Glomerular visceral epithelial cell (primary cell): ENCODE measurements at regions not wholly inside any gene's neighbourhood (a gene's known extent, or its start where the extent isn't known, plus 50 kb on each side); places are given as distances from the start of the nearest gene placed in this dataset.

Source experiments
- DNase-seq: peaks from one replicate; pipeline ENCODE4 v3.0.0-alpha.2; 2016; ENCODE audit errors: extremely low spot score

DNA sequence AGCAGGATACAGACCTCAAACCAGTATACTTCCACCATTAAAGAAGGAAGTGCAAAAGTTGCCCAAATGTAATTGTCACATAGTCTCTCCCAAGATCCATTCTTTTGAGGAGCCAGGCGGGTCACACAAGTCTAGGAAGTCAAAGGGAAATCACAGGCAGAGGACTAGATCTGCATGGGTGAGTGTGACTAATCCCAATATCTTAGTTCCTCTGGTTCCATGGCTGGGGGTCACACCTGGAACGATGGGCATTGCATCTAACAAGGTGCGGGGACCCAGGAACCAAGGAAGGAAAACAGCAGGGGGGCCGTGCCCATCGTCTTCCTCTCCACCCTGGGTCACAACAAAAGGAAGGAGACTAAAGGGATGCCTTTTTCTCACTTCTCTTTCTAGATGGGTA is 1138.8 kb downstream of the XPNPEP1 start:
- DNase-seq, result no peak

DNA sequence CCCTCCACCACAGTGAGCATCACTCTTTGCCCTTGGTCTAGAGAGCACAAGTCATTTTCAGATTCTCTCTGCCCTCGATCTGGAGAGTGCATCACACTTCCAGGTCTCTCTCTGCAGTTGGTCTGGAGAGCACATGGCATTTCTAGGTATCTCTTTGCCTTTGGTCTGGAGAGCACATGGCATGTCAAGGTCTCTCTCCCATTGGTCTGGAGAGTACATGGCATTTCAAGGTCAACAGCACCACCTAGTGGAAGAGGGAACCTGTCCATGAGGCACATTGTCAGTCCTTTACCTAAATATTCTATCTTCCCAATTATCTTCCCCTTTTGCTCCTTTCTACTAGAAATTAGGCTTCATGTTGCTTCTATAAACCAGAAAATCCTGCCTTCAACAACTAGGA is 1139.4 kb downstream of the XPNPEP1 start:
- DNase-seq, result no peak

DNA sequence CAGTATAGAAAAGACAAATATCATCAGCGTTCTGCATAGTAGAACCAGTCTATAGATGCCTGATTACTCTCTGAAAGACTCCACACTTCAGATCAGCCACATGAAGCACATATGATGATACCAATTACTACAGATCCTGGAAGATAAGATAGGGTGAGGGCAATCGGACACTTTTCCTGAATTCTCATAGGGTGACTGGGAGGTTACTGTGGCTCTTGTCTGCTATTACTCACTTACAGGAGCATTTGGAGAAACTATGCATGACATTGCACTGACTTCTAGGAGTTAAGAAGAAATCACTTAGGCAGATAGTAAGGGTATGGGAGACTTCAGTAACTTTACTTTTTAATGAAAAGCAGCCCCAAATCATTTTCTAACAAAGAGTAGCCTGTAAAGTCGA is 1140.9 kb downstream of the XPNPEP1 start:
- DNase-seq, result no peak

DNA sequence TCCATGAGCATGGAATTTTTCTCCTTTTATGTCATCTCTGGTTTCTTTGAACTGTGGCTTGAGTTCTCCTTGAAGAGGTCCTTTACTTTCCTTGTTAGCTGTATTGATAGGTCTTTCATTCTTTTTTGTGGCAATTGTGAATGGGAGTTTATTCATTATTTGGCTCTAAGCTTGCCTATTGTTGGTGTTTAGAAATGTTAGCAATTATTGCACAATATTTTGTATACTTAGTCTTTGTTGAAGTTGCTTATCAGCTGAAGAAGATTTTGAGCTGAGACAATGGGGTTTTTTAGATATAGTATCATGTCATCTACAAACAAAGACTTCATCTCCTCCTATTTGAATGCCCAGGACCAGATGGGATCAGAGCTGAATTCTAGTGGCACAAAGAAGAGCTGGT is 1143.8 kb downstream of the XPNPEP1 start:
- DNase-seq, result no peak

DNA sequence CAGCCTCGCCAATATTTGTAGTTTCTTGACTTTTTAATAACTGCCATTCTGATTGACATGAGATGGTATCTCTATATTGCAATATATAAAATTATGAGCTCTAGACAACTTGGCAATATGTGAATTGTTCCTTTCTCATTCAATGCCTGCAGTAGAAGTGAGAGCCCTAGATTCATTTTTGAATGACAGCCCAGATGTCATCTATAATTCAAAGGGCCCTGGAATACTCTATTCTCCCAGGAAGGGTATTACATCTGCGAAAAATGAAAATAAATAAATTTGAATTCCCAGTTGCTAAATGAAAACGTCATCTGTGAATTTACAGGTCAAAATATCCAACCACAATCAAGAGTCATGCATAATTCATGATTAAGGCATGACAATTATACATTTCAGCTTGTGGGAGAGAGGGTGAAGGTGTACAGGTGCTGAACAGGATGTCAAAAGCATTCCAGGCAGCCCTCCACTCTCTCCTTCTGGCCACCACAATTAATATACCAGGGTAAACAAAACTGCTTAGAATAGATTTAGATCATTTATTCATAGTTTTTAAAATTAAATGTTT is 1147.3 kb downstream of the XPNPEP1 start:
- no peak for DNase-seq

DNA sequence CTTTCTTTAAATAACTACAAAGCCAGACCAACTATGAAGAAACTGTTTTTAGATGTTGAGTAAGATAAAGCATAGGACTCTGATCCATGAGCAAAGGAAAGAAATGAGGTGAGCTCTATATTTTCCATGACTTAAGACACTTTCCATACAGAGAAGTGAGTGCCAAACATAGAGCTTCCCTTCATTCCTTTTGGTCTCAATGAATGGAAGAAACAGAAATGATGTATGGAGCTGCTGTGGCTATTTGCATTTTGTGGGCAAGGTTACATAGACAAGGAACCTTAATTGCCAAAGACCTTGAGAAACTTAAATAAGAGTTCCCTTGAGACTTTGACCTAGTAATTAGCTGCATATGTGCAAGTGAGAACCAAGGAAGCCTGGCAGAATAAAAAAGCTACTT is 1152.2 kb downstream of the XPNPEP1 start:
- no peak for DNase-seq

DNA sequence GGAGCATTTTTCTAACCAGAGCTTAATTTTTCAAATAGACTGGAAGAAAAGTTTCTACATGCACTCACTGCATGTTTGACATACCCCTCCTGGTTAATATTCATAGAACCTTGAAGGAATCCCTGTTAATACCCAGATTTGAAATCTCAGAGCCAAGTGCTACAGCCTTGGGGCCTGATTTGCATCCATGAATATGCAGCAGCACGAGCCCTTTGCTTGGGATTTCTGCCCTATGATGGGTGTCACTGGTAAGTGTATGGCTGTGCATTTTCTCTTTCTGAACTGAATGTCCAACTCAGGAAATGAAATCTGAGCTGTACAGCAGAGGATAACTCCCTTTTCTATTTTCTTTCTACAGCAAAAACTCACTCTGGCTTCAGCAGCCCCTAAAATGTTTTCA is 1157.5 kb downstream of the XPNPEP1 start:
- no peak for DNase-seq

DNA sequence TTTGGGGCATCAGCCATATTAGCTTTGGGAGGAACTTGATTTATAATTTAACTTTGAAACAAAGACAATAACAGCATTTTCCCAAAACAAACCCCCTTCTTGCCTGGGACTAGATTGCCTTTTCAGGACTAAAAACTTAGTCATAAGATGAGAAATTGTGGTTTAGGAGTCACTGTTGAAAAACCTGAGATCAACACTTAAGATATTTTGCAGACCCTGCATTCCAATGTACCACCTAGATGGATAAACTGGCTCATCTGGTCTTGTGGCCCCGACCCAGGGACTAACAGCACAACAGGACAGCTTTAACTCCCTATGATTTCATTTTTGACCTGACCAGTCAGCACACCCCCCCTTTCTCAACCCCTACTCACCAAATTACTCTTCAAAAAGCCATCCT is 1165.4 kb downstream of the XPNPEP1 start:
- DNase-seq, result no peak

DNA sequence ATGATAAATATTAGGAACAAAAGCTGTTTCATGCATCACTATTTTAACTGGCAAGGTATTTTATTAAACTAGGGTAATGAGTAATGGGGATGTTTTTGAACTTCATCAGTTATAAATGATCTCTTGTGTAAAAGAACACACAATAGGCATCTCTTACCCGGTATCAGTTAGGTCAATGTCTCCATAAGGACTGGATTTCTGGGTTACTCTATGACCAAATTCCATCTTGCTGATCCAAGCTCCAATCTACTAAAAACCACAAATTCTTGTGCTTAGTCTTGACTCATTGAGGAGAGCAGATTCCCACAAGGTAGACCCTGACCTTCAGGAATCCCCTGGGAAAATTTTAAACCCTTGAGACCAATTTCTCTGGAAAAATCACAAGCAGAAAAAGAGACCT is 1167.7 kb downstream of the XPNPEP1 start:
- no peak for DNase-seq

DNA sequence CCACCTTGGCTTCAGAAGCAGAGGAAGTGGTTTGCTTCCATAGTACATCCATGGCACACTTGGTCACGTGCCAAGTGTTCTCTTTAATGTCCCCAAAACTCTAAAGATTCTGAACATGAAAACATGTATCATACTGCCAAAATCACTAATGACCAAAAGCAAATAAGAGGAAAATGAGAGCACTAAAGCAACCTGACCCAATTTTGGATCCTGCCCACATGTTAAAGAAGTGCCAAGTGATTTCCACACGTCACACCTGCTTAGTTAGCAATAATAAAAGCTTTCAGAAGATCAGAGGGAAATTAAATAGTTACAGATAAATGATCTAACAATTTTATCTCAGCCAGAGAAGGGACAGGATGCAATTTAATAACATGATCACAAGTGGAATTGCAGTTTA is 1170.0 kb downstream of the XPNPEP1 start:
- no peak for DNase-seq

DNA sequence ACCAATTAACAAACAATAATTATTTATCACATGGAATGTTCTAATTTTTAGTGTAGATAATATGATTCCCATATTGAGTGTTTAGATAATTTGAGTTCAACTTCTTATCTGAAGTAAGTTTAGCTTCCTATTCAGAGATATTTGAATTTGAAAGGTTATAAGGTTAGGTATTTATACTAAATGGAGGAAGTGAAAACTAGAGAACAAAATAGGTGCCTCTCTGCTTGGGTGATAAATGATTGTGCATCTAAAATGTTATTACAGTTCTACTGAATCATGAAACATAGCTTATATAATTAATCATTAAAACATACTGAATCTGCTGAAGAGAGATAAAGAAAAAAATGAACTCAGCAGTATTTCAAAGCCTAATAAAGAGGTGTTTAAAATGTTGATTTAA is 1174.3 kb downstream of the XPNPEP1 start:
- DNase-seq, result no peak

DNA sequence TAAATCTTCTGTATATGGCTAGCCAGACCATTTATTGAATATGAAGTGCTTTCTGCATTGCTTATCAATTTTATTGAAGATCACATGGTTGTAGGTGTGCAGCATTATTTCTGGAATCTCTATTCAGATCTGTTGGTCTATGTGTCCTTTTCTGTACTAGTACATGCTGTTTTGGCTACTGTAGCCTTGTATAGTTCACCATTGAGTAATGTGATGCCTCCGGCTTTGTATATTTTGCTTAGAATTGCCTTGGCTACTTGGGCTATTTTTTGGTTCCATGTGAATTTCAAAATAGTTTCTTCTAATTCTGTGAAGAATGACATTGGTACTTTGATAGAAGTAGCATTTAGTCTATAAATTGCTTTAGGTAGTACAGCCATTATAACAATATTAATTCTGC is 1187.2 kb downstream of the XPNPEP1 start:
- DNase-seq, result no peak

DNA sequence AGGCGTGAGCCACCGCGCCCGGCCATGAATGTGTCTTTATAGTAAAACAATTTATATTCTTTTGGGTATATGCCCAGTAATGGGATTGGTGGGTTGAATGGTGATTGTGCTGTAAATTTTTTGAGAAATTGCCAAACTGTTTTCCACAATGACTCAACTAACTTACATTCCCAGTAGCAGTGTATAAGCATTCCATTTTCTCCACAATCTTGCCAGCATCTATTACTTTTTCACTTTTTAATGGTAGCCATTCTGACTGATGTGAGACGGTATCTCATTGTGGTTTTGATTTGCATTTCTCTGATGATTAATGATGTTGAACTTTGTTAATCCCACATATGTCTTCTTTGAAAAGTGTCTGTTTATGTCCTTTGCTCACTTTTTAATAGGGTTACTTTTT is 1187.9 kb downstream of the XPNPEP1 start:
- no peak for DNase-seq

DNA sequence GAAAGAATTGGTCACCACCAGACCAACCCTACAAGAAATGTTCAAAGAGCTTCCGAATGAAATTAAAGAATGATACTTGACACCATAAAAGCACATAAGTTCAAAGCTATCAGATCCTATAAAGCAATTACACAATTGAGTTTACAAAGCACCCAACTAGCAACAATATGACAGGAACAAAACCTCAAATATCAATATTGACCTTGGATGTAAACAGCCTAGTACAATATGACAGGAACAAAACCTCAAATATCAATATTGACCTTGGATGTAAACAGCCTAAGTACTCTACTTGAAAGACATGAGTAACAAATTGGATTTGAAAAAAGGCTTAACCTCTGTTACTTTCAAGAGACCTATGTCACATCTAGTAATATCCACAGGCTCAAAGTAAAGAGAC is 1201.4 kb downstream of the XPNPEP1 start:
- DNase-seq, result no peak

DNA sequence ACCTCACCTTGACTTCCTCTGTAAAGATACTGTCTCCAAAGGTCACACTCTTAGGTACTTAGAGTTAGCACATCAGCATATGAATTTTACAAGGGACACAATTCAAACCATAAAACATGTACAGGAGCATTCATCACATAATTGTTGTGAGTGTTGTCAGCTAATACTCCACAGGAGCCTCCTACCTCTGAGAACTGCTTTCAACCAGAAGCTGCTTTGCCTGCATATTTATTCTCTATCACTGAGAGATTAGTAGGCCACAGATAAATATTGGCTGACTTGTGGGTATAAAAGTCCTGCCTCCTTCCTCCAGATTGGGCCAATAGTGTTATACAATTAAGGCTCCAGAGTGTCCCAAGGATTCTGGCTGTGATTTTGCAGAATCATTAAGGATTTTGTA is 1207.0 kb downstream of the XPNPEP1 start:
- DNase-seq, result no peak

DNA sequence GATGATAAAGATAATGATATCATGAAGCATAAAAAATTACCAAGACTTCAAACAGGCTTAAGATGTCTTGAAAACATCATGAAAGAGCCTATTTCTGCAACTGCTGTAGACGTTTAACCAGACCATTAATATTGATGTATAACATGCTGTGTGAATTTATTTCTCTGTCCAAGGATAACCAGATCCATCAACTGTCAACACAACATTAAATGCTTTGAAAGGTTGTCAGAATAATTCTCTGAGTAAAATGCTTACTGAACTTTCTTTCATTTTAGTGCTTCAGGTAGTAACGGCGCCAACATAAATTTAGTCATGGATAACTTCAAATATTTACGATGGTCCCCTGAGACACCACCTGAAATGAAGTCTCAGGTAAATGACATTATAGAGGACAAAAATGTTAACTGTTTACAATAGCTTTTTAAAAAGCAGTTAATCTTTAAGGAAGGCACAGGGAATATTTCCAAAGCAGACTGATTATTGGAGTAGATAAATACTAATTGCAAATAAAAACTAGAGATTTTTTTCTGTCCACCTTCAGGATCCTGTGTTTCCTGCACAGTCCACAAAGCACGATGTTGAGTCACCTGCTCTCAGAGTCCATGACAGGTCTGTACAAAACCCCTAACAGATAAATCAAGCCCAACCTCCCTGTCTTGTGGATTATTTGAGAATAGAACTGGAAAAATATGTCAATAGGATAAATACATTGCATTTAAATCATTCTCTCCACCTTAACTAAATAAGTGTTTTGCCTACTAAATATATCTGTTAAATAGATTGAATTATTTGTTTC is 1213.2 kb downstream of the XPNPEP1 start:
- DNase-seq, result no peak

DNA sequence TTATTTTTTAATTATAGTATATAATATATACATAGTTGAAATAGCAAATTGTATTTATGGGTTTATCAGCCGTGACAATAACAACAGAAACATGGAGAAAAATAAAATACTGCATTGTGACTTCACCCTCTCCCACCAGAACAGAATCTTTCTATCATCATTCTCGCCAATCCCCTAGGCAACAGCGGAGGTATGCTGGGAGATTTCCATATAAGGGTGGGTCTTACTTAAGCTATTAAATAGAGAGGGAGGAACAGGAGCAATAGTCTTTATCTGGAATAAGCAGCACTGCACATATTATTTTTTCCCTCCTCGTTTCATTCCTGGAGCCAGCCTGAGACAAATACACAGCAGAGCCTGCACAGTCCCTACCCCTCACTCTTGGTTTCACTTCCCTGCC is 1214.9 kb downstream of the XPNPEP1 start:
- no peak for DNase-seq

DNA sequence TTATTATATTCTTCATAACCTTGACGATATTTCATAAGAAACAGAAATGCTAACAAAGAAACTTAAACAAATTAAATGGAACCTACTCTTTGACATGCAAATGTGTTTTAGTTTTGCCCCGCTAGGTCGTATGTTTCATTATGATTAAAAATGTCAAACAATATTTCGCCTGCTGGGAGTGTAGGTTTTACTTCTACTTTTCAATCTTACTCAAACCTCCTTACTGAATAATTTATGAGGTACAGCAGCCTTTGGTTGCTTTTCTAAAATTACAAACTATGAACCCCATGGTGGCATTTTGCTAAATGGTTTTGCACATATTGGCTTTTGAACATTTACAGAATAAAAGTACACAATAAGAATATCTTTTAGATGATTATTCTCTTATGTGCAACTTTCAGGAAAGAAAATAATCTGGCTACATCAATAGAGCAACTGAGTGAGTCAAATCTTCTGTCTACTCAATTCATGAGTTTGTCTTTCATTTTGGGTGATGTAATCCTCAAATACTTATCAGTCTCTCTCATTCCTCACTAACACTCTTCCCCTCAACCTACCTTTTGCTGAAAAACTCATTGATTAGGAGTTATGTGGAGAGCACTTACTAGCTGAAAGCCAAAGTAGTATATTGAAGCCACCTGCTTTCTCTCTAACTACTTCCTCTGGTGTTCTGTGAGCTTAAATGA is 1226.4 kb downstream of the XPNPEP1 start:
- DNase-seq, result no peak

DNA sequence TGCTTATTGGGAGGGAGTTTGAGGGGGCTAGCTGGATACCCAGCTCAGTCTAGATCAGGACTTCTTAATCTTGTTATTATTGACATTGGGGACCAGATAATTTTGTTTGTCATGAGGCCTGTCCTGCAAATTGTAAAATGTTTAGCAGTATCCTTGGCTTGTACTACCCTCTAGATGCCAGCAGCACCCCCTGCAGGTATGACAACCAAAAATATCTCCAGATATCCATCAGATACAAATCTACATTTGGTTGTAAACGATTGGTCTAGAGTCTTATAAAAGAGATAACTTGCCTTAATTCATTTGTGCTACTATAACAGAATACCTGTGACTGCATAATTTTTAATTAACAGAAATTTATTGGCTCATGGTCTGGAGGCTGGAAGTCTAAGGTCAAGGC is 1232.2 kb downstream of the XPNPEP1 start:
- no peak for DNase-seq

DNA sequence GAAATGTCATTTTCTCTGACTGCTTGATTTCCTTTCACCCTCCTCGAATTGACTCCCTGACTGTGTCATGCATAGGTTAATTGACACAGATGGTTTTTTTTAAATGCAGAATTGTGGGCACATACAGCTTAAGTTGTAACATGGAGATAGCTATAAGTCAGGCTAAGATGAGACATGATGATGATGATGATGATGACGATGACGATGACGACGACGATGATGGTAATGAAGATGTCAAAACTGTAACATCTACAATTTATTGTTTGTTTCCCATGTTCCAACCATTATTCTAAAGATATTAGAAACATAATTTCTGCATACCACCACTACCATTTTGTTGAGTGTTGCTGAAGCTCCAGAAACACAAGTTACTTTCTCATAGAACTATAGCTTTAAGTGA is 1232.8 kb downstream of the XPNPEP1 start:
- DNase-seq, result no peak

DNA sequence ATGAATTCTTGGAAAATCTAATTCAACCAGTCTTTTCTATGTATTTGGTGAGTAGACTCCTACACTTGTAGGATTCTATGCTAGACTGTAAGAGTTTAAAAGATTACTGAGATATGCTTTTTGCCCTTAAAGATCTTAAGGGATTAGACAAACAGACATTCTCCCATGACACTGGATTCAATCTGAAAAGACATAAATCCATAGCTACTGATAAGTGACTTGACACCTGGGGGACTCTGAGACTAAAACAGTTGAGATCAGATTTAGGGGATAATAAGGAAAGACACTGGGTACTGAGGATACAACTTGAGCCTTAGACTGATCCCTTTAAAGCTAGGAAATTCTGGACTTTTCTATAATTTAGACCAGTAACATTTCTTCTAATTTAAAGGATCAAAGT is 1233.4 kb downstream of the XPNPEP1 start:
- no peak for DNase-seq

DNA sequence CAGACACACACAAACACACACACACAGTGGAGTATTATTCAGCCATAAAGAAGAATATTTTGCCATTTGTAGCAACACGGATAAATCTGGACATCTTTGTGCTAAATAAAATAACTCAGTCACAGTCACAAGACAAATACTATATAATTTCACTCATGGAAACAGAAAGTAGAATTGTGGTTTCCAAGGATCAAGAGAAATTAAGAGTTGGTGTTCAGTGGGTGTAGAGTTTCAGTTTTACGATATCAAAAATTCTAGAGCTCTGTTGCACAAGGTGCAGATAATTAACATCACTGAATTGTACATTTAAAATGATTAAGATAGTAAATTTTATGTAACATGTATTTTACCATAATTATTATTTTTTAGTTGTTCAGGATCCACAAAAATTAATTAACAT is 1235.0 kb downstream of the XPNPEP1 start:
- DNase-seq, result no peak

DNA sequence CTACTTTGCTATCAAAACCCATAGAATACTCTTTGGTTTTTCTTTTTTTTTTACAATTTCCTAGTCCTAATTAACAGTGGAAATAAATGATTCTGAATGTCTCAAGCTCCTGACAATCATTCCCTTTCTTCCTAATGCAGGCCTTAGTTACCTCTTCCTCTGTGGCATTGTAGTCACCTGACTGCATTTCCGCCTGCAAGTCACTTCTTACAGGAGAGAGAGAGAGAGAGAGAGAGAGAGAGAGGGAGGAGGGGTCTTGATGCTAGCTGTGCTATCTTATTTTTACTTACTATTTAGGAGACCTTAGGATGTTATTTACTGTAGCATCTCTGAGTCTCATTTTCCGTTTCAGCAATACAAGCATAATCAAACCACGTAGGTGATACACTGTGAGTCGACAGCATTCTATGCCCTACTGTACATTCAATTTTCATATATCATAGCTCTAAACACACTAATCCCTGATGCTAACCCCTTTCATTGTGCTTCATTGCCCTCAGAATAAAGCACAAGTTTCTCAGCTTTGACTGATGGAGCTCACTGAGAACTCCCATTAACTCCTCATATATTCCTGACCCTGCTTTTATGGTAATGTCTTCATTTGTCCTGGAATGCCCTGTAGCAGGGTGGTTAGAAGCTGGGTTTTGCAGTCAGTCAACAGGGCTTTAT is 1237.3 kb downstream of the XPNPEP1 start:
- DNase-seq, result no peak
